GF-D8 (cell line): ENCODE measurements at regions not wholly inside any gene's neighbourhood (a gene's known extent, or its start where the extent isn't known, plus 50 kb on each side); places are given as distances from the start of the nearest gene placed in this dataset.
A peak's percentile ranks its signal among the peaks of the same experiment; 100 is the strongest.

ENCODE experiments used
- DNase-seq: peaks from one replicate; lab custom pipeline; 2025; lab: John Stamatoyannopoulos, UW

DNA sequence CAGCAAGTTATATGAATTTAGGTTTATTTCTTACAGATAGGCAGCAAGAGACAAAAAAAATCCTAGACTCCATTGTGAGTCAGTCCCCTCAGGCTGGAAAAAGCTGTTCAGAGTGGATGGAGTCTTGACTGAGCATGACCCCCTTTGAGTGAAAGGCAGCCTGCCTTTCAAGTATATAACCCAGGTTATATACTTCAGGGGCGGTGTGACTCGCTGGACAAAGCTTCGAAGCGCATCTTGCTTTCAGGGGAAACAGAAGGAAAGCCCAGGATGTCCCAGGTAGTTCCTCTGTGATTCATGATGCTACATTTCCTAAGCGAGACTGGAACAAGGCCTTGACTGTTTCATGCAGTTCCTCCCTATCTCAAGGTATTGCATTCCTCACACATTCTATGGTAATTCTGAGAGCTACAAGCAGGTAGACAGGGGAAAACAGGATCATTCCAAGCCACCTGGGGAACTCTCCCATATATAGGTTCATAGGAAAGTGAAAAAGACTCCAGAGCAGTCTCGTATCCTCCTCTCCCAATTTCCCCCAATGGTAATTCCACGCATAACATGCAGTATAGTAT is 1244.1 kb upstream of the CDH6 start:
- DNase-seq: no peak

DNA sequence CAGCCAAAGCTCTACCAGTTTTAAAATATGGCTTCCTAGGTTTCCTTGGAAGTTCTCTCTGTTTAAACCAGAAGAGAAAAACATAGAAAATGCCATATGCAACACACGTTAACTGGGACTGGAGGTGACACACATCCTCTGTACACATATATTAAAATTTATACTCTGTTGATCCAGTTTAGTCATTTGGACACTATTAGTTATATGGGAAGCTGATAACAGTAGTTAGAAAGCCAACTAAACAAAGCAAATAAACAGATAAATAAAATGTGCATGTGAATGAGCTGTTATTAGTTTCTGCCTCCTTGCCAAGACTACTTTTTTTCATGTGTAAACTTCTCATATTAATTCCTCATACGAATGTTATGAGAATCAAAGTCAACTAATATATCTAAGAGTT is 1249.2 kb upstream of the CDH6 start:
- DNase-seq: no peak

DNA sequence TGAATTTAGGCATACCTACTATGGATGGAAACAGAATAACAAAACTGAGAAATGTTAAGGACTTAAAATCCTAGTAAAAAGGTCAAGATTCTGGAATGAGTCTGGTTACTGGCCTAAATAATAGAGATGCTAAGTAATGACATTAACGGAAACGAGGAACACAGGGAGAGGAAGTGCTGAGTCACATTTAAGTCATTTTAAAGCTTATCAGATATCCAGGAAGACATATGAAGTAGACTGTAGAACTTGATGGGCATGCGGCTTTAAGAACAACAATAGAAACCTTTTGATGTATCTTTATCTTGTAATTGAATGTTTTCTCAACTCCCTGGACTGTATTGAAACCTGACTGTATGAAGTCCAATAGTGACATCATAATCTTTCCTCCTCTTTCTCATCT is 1251.4 kb upstream of the CDH6 start:
- no peak for DNase-seq

DNA sequence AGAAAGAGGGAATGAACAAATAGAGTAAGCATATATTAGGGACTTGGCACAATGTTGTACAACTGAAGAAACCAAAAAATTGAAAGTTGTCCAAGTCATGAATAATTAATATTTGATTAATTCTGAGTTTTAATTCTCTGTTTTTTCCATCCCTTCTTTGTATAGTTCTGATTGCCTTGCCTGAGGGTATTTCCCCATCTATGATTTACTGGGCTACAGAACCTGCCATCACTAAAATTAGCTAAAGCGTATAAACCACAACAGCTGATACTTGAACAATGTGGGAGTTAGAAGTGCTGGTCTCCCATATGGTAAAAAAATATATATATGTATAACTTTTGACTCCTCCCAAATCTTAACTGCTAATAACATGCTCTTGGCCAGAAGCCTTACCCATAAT is 1253.5 kb upstream of the CDH6 start:
- no peak for DNase-seq

DNA sequence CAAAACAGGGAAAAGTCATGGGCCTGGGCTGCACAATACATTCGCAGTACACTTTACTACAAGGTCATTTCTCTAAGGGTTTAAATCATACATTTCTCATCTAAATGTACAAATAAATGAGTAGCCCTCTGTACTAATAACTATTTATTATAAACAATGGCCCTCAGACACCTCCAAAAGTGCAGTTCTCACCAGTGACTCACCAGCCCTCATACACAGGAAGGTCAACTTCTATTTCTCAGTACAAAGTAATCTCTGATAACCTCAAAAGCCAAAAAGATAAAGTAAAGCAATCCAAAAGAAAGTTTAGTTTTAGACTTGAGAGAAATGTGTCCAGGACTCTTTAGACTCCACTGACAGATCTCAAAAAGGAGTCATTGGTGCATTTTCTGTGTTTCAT is 1258.1 kb upstream of the CDH6 start:
- DNase-seq: no peak

DNA sequence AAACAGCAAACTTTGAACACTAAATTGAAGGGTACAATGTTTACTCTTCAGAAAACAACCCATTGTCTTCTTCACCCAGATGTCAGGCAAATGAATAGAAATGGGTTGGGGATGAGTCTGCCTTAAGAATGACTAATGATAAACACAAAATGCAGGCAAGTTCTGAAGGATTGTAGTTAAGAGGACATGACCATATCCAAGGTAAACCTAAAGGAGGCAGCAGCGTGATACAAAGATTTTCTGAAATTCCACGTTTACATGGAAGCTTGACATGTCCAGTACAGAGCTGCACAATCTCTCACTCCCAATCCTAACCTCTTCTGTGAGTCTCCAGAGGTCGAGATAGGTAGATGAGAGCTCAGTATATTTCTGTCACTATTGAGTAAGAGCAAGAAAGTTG is 1263.2 kb upstream of the CDH6 start:
- no peak for DNase-seq

DNA sequence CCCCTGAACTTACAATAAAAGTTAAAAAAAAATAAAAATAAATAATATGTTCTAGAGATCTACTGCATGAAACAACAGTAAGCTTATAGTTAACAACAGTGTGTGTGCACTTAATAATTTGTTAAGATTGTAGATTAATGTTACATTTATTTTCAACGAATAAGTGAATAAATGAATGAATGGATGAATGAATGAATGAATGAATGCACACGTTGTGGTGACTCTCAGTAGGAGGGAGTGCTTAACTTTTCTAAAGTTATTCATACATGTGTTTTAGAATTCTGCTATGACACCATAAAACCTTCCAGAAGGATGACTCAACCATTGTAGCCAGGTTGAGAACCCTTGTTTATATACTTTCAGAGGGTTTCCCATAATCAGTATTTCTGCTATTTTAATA is 1269.4 kb upstream of the CDH6 start:
- no peak for DNase-seq

DNA sequence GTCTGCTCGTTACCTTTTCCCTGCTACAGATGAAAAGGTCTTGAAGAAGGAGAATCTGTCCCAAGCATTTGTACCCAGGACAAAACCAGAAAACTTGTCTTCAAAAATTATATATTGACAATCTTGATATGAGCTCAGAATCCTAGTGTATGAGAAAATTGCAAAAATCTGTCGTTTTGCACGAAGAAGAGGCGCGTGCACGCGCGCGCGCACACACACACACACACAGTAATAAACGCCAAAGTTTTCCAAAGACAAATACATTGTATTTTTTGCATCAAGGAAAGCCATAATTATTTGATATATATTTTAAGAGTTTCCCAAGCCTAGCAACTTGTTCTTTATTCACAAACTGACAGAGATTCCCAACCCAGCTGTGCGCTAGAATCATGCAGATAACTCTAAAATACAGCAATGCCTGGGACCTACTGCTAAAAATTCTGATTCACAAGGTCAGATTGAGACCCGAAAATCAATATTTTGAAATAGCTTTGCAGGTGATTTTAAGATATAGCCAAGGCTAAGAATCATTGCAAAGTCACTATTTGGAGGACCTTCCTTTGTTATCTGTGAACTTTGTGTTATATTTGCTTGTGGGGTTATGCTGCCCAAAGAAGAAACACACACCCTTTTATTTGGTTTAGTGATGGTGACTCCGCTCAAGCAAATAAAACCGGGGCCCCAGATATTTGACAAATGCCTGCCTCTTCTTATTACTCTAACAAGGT is 1287.7 kb upstream of the CDH6 start:
- DNase-seq: no peak

DNA sequence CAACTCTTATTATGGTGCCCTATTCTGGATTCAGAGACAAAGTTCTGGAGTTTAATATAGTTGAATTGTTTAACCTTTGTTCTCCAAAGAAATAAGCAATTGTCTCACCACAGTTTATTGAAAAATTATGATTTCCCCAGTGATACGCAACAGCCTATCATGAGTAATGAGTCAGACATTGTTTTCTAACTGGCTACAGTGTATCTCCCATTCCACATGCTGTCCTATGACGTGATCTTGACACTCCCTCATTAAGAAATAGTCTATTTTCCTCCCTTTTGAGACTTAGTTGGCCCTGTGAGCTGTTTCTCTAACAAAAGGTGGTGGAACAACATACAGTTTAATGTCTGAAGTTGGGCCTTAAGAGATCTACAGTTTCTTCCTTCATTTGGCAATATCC is 1290.6 kb upstream of the CDH6 start:
- no peak for DNase-seq

DNA sequence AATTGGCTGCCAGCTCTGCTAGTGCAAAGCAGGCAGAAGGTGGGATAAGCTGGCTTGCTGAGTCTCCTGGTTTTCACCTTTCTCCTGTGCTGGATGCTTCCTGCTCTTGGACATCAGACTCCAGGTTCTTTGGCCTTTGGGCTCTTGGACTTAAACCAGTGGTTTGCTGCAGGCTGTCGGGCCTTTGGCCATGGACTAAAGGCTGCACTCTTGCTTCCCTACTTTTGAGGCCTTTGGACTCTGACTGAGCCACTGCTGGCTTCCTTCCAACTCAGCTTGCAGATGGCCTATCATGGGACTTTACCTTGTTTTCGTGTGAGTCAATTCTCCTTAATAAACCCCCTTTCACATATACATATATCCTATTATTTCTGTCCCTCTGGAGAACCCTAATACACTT is 1293.9 kb upstream of the CDH6 start:
- no peak for DNase-seq

DNA sequence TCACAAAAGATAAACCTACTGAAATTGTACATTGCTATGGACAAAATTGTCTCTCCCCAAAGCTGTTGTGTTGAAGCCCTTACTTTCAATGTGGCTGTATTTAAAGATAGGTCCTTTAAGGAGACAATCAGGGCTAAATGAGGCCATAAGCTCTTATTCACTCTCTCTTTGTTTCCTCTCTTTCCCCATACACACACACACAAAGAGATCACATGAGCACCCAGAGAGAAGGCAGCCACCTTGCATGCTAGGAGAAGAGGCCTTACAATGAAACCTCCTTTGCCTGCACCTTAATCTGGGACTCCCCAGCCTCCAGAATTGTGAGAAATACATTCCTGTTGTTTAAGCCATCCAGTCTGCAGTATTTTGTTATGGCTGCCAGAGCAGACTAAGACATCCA is 1295.6 kb upstream of the CDH6 start:
- no peak for DNase-seq

DNA sequence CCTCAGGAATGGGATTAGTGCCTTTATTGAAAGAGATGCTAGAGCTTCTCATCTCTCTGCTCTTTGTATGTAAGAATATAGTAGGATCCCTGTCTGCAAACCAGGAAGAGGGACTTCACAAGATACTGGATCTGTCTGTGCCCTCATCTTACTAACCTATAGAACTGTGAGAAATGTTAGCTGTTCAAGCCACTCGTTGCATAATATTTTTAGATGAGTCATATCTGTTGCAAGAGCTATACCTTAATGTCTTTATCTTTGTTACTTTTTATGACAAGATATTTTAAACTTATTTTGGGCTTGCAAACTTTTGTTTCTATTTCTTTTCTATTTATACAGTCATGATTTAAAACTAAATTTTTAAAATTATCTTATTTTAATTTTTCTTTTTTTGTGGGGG is 1296.8 kb upstream of the CDH6 start:
- DNase-seq: no peak

DNA sequence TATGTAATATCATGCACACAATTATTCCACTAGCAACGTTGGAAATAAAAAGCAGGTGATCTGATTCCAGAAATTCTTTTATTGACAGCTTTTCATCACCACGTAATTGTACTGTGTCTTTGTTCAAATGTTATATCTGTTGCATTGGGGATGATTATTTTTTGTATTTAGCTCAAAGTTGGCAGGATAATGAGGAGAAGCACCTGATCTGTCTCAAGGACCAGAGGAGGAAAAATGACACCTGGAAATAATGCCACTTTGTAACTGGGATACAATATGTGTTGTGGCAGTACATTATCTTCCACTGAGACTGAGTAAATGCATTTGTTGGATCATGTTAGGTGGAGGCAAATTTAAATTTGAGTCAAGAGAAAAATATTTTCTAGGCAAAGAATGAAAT is 1298.8 kb upstream of the CDH6 start:
- DNase-seq: no peak

DNA sequence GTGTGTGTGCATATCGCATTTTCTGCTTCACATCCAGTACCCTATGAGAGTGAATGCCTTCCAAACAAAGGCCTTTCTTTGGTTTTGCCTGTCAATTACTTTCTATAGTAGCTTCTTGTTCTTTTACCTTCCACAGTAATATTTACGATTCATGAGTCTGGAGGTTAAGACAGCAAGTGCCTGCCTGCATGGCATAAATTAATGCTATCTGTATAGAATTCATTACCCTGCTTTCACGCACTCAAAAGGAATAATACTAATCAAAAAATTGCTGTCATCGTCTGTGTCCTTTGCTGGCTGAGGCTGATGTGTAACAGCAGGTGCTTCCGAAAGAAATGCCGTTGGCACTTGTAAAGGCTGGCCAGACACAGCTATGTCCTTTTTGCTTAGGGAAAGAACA is 1304.4 kb upstream of the CDH6 start:
- DNase-seq: no peak

DNA sequence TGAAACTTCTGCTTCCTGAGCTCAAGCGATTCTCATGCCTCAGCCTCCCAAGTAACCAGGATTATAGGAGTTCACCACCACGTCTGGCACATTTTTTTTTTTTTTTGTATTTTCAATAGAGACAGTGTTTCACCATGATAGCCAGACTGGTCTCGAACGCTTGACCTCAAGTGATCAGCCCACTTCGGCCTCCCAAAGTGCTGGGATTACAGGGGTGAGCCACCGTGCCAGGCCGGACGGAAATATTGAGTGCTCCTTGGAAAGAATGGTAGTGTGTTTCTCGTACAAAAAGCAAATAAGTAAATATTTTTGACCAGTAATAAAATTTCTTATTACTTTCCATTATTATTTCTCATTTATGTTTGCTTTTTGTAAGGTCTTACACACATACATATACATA is 1307.9 kb upstream of the CDH6 start:
- no peak for DNase-seq

DNA sequence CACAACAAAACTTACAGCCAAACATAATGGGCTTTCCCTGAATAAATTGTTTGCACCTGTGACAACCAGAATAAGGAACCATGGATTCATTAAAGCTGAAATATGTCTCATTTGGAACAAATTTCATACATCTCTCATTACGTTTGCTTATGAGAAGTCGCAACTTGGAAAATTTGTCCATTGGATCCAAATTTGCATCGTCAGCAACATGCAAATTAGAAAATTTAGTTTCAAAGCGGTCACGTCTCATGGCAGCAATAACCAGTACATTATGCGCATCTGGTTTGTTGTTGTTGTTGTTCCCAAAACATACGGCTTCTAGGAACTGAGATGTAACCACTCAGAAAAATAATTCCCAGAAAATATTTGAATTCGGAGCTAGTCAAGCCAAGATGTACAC is 1311.5 kb upstream of the CDH6 start:
- no peak for DNase-seq

DNA sequence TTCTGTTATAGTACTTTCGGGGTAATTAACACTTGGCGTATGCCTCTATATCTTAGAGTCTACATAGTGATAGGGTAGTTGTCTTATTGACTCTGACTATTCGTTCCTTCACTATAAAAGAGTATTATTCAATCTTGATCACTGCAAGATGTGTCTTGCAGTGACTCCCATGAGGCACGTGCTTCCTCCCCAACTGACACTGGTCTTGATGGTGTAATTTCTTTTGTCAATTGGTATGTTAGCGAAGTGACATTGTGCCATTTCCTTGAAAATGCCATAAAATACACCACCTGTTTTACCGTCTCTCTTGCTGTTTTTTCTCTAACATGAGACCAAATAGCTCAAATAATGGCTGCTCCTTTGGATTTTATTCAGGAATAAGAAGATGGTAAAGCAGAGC is 1314.1 kb upstream of the CDH6 start:
- peak; percentile 64 for DNase-seq

DNA sequence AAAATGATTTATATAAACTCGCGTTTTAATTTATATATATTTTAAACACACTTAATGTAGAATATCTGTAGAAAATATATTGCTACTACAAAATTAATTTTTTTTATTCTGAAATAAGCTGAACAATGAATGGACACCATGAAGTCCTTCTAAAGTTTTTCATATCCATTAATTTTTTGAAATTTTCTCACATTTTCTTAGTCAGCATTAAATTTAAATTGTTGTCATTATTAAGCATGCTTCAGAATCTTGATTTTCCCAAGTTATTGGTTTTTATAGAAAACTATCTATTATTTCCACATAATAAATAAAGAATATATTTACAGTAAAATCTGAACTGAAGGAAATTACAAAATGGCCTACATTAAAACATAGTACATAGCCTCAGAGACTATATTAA is 1314.9 kb upstream of the CDH6 start:
- DNase-seq: no peak

DNA sequence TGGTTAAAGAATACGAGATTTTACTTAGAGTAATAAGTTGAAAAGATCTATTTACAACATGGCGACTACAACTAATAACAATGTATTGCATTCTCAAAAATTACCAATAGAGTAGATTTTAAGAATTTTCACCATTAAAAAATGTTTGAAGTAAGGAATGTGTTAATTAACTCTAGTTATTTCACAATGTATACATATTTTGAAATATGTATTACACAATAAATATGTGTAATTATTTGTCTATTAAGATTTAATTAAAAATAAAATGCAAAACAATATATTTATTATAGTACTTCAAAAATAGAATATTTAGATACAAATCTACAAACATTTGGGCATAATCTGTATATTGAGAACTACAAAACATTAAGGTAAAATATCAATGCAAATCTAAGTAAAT is 1326.3 kb upstream of the CDH6 start:
- no peak for DNase-seq

DNA sequence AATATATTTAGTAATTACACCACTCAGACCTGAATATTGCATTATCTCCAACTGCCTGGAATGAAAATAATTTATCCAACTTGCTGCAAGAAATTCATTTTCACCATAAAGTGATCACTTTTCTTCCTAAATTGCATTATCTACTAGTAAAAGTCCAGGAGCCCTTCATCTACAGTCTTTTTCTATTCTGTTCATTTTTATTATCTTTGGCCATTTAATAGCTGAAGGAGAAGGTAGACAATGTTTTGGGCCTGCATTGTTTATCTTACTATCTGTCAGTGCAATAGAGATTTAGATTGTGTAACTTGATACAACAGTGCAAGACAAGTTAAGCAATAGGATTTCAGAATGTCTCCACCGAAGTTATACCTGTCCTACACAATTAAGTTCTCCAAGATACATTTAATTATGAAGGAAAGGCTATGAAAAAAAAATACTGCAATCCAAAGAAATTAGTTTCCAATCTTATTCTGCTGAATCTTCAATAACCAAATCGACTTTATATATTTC is 1339.7 kb upstream of the CDH6 start:
- DNase-seq: no peak

DNA sequence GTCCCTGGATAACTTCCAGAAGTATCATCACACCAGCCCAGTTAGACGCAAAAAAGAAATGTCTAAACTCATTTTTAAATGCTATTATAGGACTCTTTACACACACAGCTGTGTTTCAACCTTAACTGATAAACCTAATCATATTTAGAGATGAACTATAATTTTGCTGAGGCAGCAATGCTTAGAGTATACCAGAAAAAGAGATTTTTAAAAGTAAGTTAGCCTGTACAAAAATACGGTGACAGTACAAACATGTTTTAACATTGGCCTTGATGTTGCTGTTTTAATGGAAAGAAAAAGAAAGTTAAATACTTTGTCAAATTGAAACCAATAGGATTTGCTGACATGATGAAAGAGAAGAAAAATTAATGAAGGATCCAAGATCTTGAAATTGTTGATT is 1341.2 kb upstream of the CDH6 start:
- DNase-seq: no peak

DNA sequence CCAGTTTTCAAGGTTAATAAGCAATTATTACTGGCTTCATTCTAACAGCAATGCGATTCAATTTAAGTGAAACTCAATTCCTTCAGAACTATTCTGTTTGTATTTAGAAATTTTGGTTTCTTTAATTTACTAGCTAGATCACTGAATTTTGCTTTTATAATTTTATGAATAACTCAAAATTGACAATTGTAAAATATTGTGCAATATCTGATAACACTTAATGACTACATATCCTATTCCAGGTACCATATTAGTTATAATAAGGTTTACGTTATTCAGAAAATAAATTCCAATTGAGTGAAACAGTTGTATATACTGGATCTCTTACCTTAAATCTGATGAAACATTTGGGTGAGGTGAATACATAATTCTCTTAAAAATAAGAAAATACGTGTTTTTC is 1348.3 kb upstream of the CDH6 start:
- DNase-seq: no peak

DNA sequence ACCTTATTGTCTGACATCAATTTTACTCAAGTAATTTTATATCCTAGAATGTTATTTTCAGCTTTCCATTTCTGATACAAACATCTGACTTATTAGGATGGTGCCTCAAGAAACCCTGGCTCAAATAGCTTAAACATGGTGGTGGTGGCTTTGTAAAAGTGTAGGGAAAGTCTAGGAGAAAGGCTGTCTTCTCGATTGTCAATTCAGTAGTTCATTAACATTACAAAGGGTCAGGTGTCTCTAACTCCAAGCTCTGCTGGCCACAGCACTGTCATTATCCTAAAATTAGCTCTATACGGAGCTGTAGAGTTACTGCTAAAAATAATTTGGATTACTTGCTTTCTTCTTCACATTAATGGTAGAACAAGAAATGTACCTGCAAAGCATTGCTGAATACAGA is 1360.1 kb upstream of the CDH6 start:
- no peak for DNase-seq

DNA sequence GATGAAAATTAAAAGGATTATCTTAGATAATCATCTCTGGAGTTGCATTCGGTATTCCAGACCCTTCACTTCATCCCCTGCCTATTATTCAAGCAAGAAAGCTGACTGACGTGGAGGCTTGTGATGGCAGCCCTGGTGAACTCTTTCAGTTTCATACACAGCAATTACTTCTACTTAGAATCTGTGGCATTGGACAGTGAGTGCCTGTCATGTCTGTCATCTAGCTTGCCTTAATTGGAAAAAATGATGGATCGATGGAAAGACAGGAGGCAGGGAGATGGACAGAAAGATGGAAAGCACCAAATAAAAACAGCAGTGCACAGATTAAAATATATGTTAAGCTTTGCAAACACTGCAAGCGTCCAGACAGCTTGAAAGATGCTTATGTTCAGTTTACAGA is 1371.0 kb upstream of the CDH6 start:
- no peak for DNase-seq
